ENCODE measurements at regions not wholly inside any gene's neighbourhood (a gene's known extent, or its start where the extent isn't known, plus 50 kb on each side); places are given as distances from the start of the nearest gene placed in this dataset.

DNA sequence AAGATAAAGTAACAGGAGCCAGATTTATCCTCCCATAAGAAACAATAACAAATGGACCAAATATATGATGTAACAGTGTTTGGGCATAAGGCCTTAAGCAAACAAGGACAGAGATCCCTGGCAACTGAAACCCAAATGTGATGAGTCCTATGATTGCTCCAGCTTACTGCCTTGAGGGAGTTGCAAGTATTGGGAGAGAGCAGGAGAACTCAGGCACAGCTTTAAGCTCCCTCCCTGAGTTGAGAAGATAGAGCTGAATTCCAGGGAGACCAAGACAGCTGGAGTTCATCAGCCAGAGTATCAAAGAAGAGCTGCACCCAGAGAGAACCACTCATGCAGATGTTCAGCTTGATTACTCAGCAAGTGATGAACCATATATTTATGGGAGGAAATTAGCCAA, 814.5 kb upstream of the RAB6C start:
- TF ChIP-seq ZNF263 (CRISPR knock-in tag; IDR thresholded peaks at IDR 0.05; ENCODE audit: low read depth) (no peak), CTCF (IDR thresholded peaks at IDR 0.05) (no peak), RELA (CRISPR knock-in tag; IDR thresholded peaks at IDR 0.05; ENCODE audit: borderline replicate concordance) (no peak), ETV6 (CRISPR knock-in tag; IDR thresholded peaks at IDR 0.05) (no peak), USF1 (CRISPR knock-in tag; IDR thresholded peaks at IDR 0.05) (no peak), CREM (CRISPR knock-in tag; IDR thresholded peaks at IDR 0.05) (no peak), ZNF138 (CRISPR knock-in tag; conservative IDR thresholded peaks at IDR 0.05) (no peak)
- TF ChIP-seq, protein P1, sequence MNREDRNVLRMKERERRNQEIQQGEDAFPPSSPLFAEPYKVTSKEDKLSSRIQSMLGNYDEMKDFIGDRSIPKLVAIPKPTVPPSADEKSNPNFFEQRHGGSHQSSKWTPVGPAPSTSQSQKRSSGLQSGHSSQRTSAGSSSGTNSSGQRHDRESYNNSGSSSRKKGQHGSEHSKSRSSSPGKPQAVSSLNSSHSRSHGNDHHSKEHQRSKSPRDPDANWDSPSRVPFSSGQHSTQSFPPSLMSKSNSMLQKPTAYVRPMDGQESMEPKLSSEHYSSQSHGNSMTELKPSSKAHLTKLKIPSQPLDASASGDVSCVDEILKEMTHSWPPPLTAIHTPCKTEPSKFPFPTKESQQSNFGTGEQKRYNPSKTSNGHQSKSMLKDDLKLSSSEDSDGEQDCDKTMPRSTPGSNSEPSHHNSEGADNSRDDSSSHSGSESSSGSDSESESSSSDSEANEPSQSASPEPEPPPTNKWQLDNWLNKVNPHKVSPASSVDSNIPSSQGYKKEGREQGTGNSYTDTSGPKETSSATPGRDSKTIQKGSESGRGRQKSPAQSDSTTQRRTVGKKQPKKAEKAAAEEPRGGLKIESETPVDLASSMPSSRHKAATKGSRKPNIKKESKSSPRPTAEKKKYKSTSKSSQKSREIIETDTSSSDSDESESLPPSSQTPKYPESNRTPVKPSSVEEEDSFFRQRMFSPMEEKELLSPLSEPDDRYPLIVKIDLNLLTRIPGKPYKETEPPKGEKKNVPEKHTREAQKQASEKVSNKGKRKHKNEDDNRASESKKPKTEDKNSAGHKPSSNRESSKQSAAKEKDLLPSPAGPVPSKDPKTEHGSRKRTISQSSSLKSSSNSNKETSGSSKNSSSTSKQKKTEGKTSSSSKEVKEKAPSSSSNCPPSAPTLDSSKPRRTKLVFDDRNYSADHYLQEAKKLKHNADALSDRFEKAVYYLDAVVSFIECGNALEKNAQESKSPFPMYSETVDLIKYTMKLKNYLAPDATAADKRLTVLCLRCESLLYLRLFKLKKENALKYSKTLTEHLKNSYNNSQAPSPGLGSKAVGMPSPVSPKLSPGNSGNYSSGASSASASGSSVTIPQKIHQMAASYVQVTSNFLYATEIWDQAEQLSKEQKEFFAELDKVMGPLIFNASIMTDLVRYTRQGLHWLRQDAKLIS (CRISPR knock-in tag; IDR thresholded peaks at IDR 0.05; ENCODE audit: borderline replicate concordance) = no peak
- TF ChIP-seq, protein P2, sequence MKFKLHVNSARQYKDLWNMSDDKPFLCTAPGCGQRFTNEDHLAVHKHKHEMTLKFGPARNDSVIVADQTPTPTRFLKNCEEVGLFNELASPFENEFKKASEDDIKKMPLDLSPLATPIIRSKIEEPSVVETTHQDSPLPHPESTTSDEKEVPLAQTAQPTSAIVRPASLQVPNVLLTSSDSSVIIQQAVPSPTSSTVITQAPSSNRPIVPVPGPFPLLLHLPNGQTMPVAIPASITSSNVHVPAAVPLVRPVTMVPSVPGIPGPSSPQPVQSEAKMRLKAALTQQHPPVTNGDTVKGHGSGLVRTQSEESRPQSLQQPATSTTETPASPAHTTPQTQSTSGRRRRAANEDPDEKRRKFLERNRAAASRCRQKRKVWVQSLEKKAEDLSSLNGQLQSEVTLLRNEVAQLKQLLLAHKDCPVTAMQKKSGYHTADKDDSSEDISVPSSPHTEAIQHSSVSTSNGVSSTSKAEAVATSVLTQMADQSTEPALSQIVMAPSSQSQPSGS (CRISPR knock-in tag; IDR thresholded peaks at IDR 0.05; ENCODE audit: borderline replicate concordance, low read depth) = no peak
